ENCODE measurements at regions not wholly inside any gene's neighbourhood (a gene's known extent, or its start where the extent isn't known, plus 50 kb on each side); places are given as distances from the start of the nearest gene placed in this dataset.
"Not testable (repeated sequence)": the region's sequence is repeated elsewhere in the genome, so short reads cannot be mapped to it uniquely, and the experiment has no call there.

- TF ChIP-seq CTCF (optimal IDR thresholded peaks at IDR 0.05 in 1 of 3, IDR thresholded peaks at IDR 0.05 in 1 of 3, conservative IDR thresholded peaks at IDR 0.05 in 1 of 3; ENCODE audit: extremely low read depth in 1 of 3, insufficient read depth in 2 of 3, low read length in 3 of 3); EZH2 (IDR thresholded peaks at IDR 0.05; ENCODE audit: low read length): not testable (repeated sequence)
Measured at GRCh38 chr3:28059199-28059598, 182.2 kb upstream of the CMC1 start.

All from keratinocyte (primary cell).